Spleen (tissue), 7 donors: ENCODE measurements at regions not wholly inside any gene's neighbourhood (a gene's known extent, or its start where the extent isn't known, plus 50 kb on each side); places are given as distances from the start of the nearest gene placed in this dataset.

Experiments
- CTCF ChIP-seq, 11 experiments: fragments of 200-600 bp in 7 of 11; fragments of 450-650 bp in 4 of 11; sonication (generic) in 4 of 11; IDR thresholded peaks in 8 of 11; conservative IDR thresholded peaks in 3 of 11; 1 replicate in 7 of 11; 2 replicates in 4 of 11; pipeline versions ENCODE4 v1.4.0 to v1.8.0; 2016 to 2021; ENCODE audit warnings: antibody characterized with exemption in 11 of 11, inconsistent platforms in 4 of 11, mild to moderate bottlenecking in 1 of 11
- POLR2A ChIP-seq, 3 donors: fragments of 450-650 bp; IDR thresholded peaks; one replicate each; pipeline ENCODE4 v1.5.1; 2017; ENCODE audit warnings: antibody characterized with exemption in 3 of 3, mild to moderate bottlenecking in 1 of 3
- POLR2AphosphoS5 ChIP-seq, 3 donors: sonication (generic); formaldehyde crosslinking; IDR thresholded peaks; one replicate each; pipeline ENCODE4 v1.5.1; 2017; ENCODE audit warnings: antibody characterized with exemption in 3 of 3
- donor health status: DM: no; HTN: no; CAD: no; lungs with moderate emphysema.
- donor health status: DM: no; HTN: no; CAD: no.
- donor health status: DM: no; HTN: no; CAD: no.

- no peak for TF ChIP-seq CTCF (IDR thresholded peaks at IDR 0.05 in 8 of 11, conservative IDR thresholded peaks at IDR 0.05 in 3 of 11)
- no peak for TF ChIP-seq POLR2AphosphoS5 (IDR thresholded peaks at IDR 0.05)
- no peak for TF ChIP-seq POLR2A (IDR thresholded peaks at IDR 0.05)
These were observed 309.7 kb upstream of the NFE2L3 start for GRCh38 chr7:25842201-25842733.
